OCI-LY1 (cell line): ENCODE measurements at regions not wholly inside any gene's neighbourhood (a gene's known extent, or its start where the extent isn't known, plus 50 kb on each side); places are given as distances from the start of the nearest gene placed in this dataset.

ENCODE experiments used
- H2AFZ ChIP-seq: fragments of 200-600 bp; sonication (generic), shearing (Covaris generic); 2 replicates; pipeline ENCODE4 v1.6.0; 2014; ENCODE audit warnings: antibody characterized with exemption, mild to moderate bottlenecking, low read length
- H3F3A ChIP-seq: fragments of 200-600 bp; sonication (generic), shearing (Covaris generic); 2 replicates; pipeline ENCODE4 v1.6.0; 2014; ENCODE audit warnings: mild to moderate bottlenecking, antibody characterized with exemption, low read length, moderate library complexity; ENCODE audit not compliant: insufficient read depth
- H3K27ac ChIP-seq: fragments of 200-600 bp; sonication (generic); 2 replicates; pipeline ENCODE4 v1.5.1; 2014; ENCODE audit warnings: low read length, mixed run types, mild to moderate bottlenecking, low read depth; ENCODE audit not compliant: poor library complexity, severe bottlenecking
- H3K27me3 ChIP-seq: fragments of 200-600 bp; sonication (generic); 2 replicates; pipeline ENCODE4 v1.6.0; 2014; ENCODE audit warnings: antibody characterized with exemption, mild to moderate bottlenecking, low read length, moderate library complexity; ENCODE audit not compliant: insufficient read depth
- H3K36me3 ChIP-seq: fragments of 200-600 bp; sonication (generic); 2 replicates; pipeline ENCODE4 v1.6.1; 2014; ENCODE audit warnings: mild to moderate bottlenecking, antibody characterized with exemption, low read length, moderate library complexity, mixed read lengths; ENCODE audit not compliant: insufficient read depth
- H3K4me1 ChIP-seq: fragments of 200-600 bp; sonication (generic); 2 replicates; pipeline ENCODE4 v1.5.1; 2014; ENCODE audit warnings: mild to moderate bottlenecking, low read length, moderate library complexity; ENCODE audit not compliant: insufficient read depth, severe bottlenecking
- H3K4me2 ChIP-seq: fragments of 200-600 bp; sonication (generic), shearing (Covaris generic); 2 replicates; pipeline ENCODE4 v1.6.1; 2014; ENCODE audit warnings: low read length
- H3K4me3 ChIP-seq: fragments of 200-600 bp; sonication (generic); 2 replicates; pipeline ENCODE4 v1.5.1; 2014; ENCODE audit warnings: low read length, low read depth, mild to moderate bottlenecking, mixed read lengths; ENCODE audit not compliant: poor library complexity, severe bottlenecking
- H3K79me2 ChIP-seq: fragments of 200-600 bp; shearing (Covaris generic); 2 replicates; pipeline ENCODE4 v1.6.1; 2016; ENCODE audit warnings: mixed run types, low read length, mixed read lengths; ENCODE audit not compliant: insufficient read depth
- H3K9ac ChIP-seq: fragments of 200-600 bp; sonication (generic), shearing (Covaris generic); 2 replicates; pipeline ENCODE4 v1.6.1; 2014; ENCODE audit warnings: mild to moderate bottlenecking, low read length, mixed read lengths
- H3K9me2 ChIP-seq: fragments of 200-600 bp; sonication (generic), shearing (Covaris generic); 2 replicates; pipeline ENCODE4 v1.6.1; 2014; ENCODE audit warnings: low read depth, mild to moderate bottlenecking, low read length, mixed read lengths
- H3K9me3 ChIP-seq: fragments of 200-600 bp; shearing (Covaris generic); 2 replicates; pipeline ENCODE4 v1.6.1; 2014; ENCODE audit warnings: low read length, mixed read lengths
- H4K20me1 ChIP-seq: fragments of 200-600 bp; sonication (generic), shearing (Covaris generic); 2 replicates; pipeline ENCODE4 v1.6.0; 2016; ENCODE audit warnings: mild to moderate bottlenecking, low read length; ENCODE audit not compliant: insufficient read depth
- CTCF ChIP-seq: fragments of 200-600 bp; sonication (generic), shearing (Covaris generic); IDR thresholded peaks from 2 replicates; pipeline ENCODE4 v1.5.1; 2017; ENCODE audit warnings: mild to moderate bottlenecking, antibody characterized with exemption, low read length, moderate library complexity, mixed read lengths
- EZH2 ChIP-seq: fragments of 200-600 bp; sonication (generic), shearing (Covaris generic); IDR thresholded peaks from 2 replicates; pipeline ENCODE4 v1.8.0; 2017; ENCODE audit warnings: borderline replicate concordance, mixed run types, mild to moderate bottlenecking, antibody characterized with exemption, low read length, moderate library complexity, mixed read lengths

DNA sequence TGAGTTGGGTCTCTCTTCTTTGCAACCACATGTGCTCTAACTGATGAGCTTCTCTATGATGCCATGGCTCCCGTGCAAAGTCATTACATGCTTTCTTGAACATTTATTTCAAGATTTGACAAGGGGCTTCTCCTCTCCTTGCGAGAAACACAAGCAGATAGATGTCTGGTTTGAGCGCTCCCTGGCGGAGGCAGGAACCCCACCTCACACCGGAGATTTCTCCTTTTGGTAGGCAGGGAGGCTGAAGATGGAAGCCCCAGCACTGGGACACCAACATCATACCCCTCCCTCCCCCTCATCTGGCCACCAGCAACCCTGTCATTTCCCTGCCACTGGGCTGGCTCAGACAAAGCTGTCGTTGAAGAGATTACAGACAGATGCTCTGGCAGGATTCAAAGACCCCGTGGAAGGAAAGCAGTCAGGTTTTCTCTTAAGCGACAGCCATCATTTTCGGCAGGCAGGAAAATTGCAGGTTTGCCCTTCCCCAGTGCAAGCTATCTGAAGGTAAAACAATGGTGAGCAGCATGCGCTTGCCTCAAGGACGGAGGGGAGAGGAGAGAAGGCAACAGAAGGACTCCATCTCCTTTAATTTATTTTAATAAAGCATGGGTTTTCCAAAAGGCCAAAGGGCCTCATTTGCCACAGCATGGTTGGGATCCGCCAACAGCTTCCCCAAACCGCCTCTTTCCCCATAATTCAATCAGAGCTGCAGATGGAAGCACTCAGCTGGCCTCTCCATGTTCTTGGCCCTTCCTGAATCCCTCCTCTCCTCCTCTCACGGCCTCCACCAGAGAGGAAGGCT, 344.1 kb upstream of the TSHZ3 start:
- no peak overlapping the region for H2AFZ ChIP-seq
- H3K27me3 ChIP-seq, result no peaks in the 10 kb centered on the region
- TF ChIP-seq EZH2, result no peak
- no peak for TF ChIP-seq CTCF
- no peak overlapping the region for H3K4me2 ChIP-seq
- H3K27ac ChIP-seq, result no peak overlapping the region
- H3K9me2 ChIP-seq, result no peaks in the 10 kb centered on the region
- H3K4me1 ChIP-seq, result no peaks in the 10 kb centered on the region
- no peaks in the 10 kb centered on the region for H3K79me2 ChIP-seq
- H3K9ac ChIP-seq, result no peak overlapping the region
- H3K4me3 ChIP-seq, result no peak overlapping the region
- H3K36me3 ChIP-seq, result no peaks in the 10 kb centered on the region
- no peaks in the 10 kb centered on the region for H4K20me1 ChIP-seq
- H3K9me3 ChIP-seq, result no peaks in the 10 kb centered on the region
- H3F3A ChIP-seq, result no peaks in the 10 kb centered on the region

GRCh38 chr19:31693933-31694269, 344.7 kb upstream of the TSHZ3 start:
- Histone ChIP-seq H3K9ac (no peak overlapping the region), H4K20me1 (no peaks in the 10 kb centered on the region), H3K4me2 (no peak overlapping the region), H3K4me1 (no peaks in the 10 kb centered on the region), H3K9me2 (no peaks in the 10 kb centered on the region), H3K36me3 (no peaks in the 10 kb centered on the region), H3K9me3 (no peaks in the 10 kb centered on the region), H3K4me3 (no peak overlapping the region), H2AFZ (no peak overlapping the region), H3F3A (no peaks in the 10 kb centered on the region), H3K27me3 (no peaks in the 10 kb centered on the region), H3K27ac (no peak overlapping the region), H3K79me2 (no peaks in the 10 kb centered on the region)
- TF ChIP-seq EZH2, result no peak
- TF ChIP-seq CTCF, result no peak

- H3K4me1 ChIP-seq, result no peaks in the 10 kb centered on the region
- no peaks in the 10 kb centered on the region for H4K20me1 ChIP-seq
- H3K36me3 ChIP-seq, result no peaks in the 10 kb centered on the region
- no peaks in the 10 kb centered on the region for H3K79me2 ChIP-seq
- no peak overlapping the region for H2AFZ ChIP-seq
- H3K4me3 ChIP-seq, result no peak overlapping the region
- H3F3A ChIP-seq, result no peaks in the 10 kb centered on the region
- no peaks in the 10 kb centered on the region for H3K9me2 ChIP-seq
- H3K27me3 ChIP-seq, result no peaks in the 10 kb centered on the region
- no peak overlapping the region for H3K9ac ChIP-seq
- H3K27ac ChIP-seq, result no peak overlapping the region
- no peaks in the 10 kb centered on the region for H3K9me3 ChIP-seq
- TF ChIP-seq EZH2, result no peak
- TF ChIP-seq CTCF, result no peak
- H3K4me2 ChIP-seq, result no peak overlapping the region
Observed at GRCh38 chr19:31694761-31695160, 345.5 kb upstream of the TSHZ3 start.
